HEK293 (cell line): ENCODE measurements at regions not wholly inside any gene's neighbourhood (a gene's known extent, or its start where the extent isn't known, plus 50 kb on each side); places are given as distances from the start of the nearest gene placed in this dataset.

Experiments used
- ZNF133 ChIP-seq: fragments of 450-650 bp; formaldehyde crosslinking; IDR thresholded peaks from 2 replicates; pipeline ENCODE4 v1.5.1; 2016; ENCODE audit warnings: missing biosample characterization, missing genetic modification characterization
- ZNF501 ChIP-seq: fragments of 450-650 bp; formaldehyde crosslinking; IDR thresholded peaks from 2 replicates; pipeline ENCODE4 v1.5.1; 2016; ENCODE audit warnings: missing biosample characterization, missing genetic modification characterization
- TF ChIP-seq, protein P1 (sequence below): fragments of 450-650 bp; formaldehyde crosslinking; IDR thresholded peaks from 2 replicates; pipeline ENCODE4 v1.5.1; 2016; ENCODE audit warnings: missing biosample characterization, missing genetic modification characterization
- TF ChIP-seq, protein P2 (sequence below): fragments of 450-650 bp; formaldehyde crosslinking; IDR thresholded peaks from 2 replicates; pipeline ENCODE4 v1.5.1; 2017; ENCODE audit warnings: missing biosample characterization, missing genetic modification characterization
- TF ChIP-seq, protein P3 (sequence below): fragments of 450-650 bp; formaldehyde crosslinking; IDR thresholded peaks from 2 replicates; pipeline ENCODE4 v1.5.1; 2016; ENCODE audit warnings: missing biosample characterization, missing genetic modification characterization
- TF ChIP-seq, protein P4 (sequence below): fragments of 450-650 bp; formaldehyde crosslinking; IDR thresholded peaks from 2 replicates; pipeline ENCODE4 v1.5.1; 2016; ENCODE audit warnings: missing biosample characterization, missing genetic modification characterization
- TF ChIP-seq, protein P5 (sequence below): fragments of 450-650 bp; formaldehyde crosslinking; IDR thresholded peaks from 2 replicates; pipeline ENCODE4 v1.5.1; 2016; ENCODE audit warnings: missing biosample characterization, missing genetic modification characterization

DNA sequence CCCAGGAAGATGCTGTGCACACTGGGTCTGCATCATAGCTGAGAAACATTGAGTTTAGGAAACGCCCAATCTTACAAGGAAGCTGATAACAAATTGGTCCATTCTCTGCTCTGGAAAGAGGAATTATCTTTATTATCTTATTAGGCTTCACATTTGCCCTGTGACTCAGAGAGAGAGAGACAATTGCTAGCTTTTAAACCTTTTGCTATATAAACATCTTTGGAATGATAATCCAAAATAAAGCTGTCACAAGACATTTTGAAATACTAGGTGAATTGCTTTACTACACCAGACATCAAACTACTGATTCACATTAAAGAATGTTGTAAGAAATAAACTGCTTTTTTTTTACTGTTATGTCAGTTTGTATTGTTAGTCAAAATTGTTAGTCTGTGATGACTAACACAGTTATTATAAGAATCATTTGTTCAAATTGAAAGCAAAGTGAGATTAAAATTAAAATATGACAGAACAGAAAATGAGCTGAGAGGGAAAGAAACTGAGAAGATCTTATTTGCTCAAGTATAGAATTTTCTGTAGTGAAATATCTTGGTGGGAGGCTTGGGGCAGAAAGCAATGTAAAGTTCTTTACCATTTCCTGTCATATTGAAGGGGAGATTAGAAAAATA lies 765.4 kb upstream of the PCDH10 start:
- TF ChIP-seq, protein P1, sequence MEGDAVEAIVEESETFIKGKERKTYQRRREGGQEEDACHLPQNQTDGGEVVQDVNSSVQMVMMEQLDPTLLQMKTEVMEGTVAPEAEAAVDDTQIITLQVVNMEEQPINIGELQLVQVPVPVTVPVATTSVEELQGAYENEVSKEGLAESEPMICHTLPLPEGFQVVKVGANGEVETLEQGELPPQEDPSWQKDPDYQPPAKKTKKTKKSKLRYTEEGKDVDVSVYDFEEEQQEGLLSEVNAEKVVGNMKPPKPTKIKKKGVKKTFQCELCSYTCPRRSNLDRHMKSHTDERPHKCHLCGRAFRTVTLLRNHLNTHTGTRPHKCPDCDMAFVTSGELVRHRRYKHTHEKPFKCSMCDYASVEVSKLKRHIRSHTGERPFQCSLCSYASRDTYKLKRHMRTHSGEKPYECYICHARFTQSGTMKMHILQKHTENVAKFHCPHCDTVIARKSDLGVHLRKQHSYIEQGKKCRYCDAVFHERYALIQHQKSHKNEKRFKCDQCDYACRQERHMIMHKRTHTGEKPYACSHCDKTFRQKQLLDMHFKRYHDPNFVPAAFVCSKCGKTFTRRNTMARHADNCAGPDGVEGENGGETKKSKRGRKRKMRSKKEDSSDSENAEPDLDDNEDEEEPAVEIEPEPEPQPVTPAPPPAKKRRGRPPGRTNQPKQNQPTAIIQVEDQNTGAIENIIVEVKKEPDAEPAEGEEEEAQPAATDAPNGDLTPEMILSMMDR (tag by site-specific recombination), result no peak
- TF ChIP-seq, protein P2, sequence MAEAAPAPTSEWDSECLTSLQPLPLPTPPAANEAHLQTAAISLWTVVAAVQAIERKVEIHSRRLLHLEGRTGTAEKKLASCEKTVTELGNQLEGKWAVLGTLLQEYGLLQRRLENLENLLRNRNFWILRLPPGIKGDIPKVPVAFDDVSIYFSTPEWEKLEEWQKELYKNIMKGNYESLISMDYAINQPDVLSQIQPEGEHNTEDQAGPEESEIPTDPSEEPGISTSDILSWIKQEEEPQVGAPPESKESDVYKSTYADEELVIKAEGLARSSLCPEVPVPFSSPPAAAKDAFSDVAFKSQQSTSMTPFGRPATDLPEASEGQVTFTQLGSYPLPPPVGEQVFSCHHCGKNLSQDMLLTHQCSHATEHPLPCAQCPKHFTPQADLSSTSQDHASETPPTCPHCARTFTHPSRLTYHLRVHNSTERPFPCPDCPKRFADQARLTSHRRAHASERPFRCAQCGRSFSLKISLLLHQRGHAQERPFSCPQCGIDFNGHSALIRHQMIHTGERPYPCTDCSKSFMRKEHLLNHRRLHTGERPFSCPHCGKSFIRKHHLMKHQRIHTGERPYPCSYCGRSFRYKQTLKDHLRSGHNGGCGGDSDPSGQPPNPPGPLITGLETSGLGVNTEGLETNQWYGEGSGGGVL (tag by site-specific recombination), result no peak
- TF ChIP-seq, protein P3, sequence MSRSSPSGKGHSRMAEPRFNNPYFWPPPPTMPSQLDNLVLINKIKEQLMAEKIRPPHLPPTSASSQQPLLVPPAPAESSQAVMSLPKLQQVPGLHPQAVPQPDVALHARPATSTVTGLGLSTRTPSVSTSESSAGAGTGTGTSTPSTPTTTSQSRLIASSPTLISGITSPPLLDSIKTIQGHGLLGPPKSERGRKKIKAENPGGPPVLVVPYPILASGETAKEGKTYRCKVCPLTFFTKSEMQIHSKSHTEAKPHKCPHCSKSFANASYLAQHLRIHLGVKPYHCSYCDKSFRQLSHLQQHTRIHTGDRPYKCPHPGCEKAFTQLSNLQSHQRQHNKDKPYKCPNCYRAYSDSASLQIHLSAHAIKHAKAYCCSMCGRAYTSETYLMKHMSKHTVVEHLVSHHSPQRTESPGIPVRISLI (tag by site-specific recombination), result no peak
- TF ChIP-seq, protein P4, sequence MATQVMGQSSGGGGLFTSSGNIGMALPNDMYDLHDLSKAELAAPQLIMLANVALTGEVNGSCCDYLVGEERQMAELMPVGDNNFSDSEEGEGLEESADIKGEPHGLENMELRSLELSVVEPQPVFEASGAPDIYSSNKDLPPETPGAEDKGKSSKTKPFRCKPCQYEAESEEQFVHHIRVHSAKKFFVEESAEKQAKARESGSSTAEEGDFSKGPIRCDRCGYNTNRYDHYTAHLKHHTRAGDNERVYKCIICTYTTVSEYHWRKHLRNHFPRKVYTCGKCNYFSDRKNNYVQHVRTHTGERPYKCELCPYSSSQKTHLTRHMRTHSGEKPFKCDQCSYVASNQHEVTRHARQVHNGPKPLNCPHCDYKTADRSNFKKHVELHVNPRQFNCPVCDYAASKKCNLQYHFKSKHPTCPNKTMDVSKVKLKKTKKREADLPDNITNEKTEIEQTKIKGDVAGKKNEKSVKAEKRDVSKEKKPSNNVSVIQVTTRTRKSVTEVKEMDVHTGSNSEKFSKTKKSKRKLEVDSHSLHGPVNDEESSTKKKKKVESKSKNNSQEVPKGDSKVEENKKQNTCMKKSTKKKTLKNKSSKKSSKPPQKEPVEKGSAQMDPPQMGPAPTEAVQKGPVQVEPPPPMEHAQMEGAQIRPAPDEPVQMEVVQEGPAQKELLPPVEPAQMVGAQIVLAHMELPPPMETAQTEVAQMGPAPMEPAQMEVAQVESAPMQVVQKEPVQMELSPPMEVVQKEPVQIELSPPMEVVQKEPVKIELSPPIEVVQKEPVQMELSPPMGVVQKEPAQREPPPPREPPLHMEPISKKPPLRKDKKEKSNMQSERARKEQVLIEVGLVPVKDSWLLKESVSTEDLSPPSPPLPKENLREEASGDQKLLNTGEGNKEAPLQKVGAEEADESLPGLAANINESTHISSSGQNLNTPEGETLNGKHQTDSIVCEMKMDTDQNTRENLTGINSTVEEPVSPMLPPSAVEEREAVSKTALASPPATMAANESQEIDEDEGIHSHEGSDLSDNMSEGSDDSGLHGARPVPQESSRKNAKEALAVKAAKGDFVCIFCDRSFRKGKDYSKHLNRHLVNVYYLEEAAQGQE (tag by site-specific recombination), result no peak
- TF ChIP-seq, protein P5, sequence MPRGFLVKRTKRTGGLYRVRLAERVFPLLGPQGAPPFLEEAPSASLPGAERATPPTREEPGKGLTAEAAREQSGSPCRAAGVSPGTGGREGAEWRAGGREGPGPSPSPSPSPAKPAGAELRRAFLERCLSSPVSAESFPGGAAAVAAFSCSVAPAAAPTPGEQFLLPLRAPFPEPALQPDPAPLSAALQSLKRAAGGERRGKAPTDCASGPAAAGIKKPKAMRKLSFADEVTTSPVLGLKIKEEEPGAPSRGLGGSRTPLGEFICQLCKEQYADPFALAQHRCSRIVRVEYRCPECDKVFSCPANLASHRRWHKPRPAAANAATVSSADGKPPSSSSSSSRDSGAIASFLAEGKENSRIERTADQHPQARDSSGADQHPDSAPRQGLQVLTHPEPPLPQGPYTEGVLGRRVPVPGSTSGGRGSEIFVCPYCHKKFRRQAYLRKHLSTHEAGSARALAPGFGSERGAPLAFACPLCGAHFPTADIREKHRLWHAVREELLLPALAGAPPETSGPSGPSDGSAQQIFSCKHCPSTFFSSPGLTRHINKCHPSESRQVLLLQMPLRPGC, result no peak
- TF ChIP-seq ZNF501 (tag by site-specific recombination) (no peak), ZNF133 (tag by site-specific recombination) (no peak)
